IMR-90 (cell line): ENCODE measurements at regions not wholly inside any gene's neighbourhood (a gene's known extent, or its start where the extent isn't known, plus 50 kb on each side); places are given as distances from the start of the nearest gene placed in this dataset.

Source experiments
- ATAC-seq: fragments of 200-7000 bp; cut with Tn5 transposase; 2 replicates; pipeline ENCODE4 v1.9.1; 2020; ENCODE audit warnings: low read depth, mild to moderate bottlenecking, moderate library complexity
- BruUV-seq: library from RNA; stranded (reverse); fragments of 400-500 nt; replicated peaks from 2 replicates; lab custom pipeline; 2021; lab: Mats Ljungman, UMichigan
- CTCF ChIA-PET: fragments of 300-600 bp; formaldehyde crosslinking; extraction: SDS; loops from one replicate; lab custom pipeline; 2021; ENCODE audit warnings: antibody characterized with exemption; lab: Yijun Ruan, JAX
- POLR2A ChIA-PET: fragments of 300-600 bp; sonication (Branson Sonifier 250); formaldehyde crosslinking; loops from one replicate; lab custom pipeline; 2022; ENCODE audit warnings: antibody characterized with exemption; ENCODE audit not compliant: unreplicated experiment; lab: Charles Lee
- DNase-seq: peaks from one replicate; pipeline ENCODE4 v3.0.0; 2013
- H2AFZ ChIP-seq: replicated peaks from 2 replicates; pipeline ENCODE3; 2013; ENCODE audit warnings: low read length, mild to moderate bottlenecking; ENCODE audit not compliant: poor library complexity
- H2AK5ac ChIP-seq: 2 replicates; pipeline ENCODE4 v1.6.1; 2013; ENCODE audit warnings: low read depth, low read length, inconsistent platforms
- H2AK9ac ChIP-seq: replicated peaks from 2 replicates; pipeline ENCODE3; 2013; ENCODE audit warnings: mild to moderate bottlenecking, low read depth, low read length, moderate library complexity; ENCODE audit not compliant: poor library complexity
- H2BK120ac ChIP-seq: 2 replicates; pipeline ENCODE4 v1.6.1; 2013; ENCODE audit warnings: low read depth, low read length, inconsistent platforms
- H2BK15ac ChIP-seq: 3 replicates; pipeline ENCODE4 v1.6.1; 2013; ENCODE audit warnings: low read depth, low read length, inconsistent platforms
- H2BK20ac ChIP-seq: 2 replicates; pipeline ENCODE4 v1.6.1; 2013; ENCODE audit warnings: low read depth, mild to moderate bottlenecking, inconsistent platforms, low read length, moderate library complexity
- H2BK5ac ChIP-seq: 2 replicates; pipeline ENCODE4 v1.6.1; 2013; ENCODE audit warnings: mild to moderate bottlenecking, low read depth, low read length, inconsistent platforms; ENCODE audit not compliant: poor library complexity, severe bottlenecking
- H3K14ac ChIP-seq: replicated peaks from 2 replicates; pipeline ENCODE4 v1.6.1; 2013; ENCODE audit warnings: low read depth, low read length, inconsistent platforms
- H3K18ac ChIP-seq: 2 replicates; pipeline ENCODE4 v1.6.1; 2013; ENCODE audit warnings: low read depth, low read length, control low read depth
- H3K23ac ChIP-seq: 2 replicates; pipeline ENCODE4 v1.6.1; 2013; ENCODE audit warnings: low read depth, low read length, inconsistent platforms
- H3K27ac ChIP-seq: 2 replicates; pipeline ENCODE4 v1.5.1; 2013; ENCODE audit warnings: mild to moderate bottlenecking, control low read depth, low read length; ENCODE audit not compliant: insufficient read depth
- H3K27me3 ChIP-seq: 2 replicates; pipeline ENCODE4 v1.6.1; 2013; ENCODE audit warnings: low read length; ENCODE audit not compliant: control insufficient read depth, insufficient read depth
- H3K36me3 ChIP-seq: 2 replicates; pipeline ENCODE4 v1.6.1; 2013; ENCODE audit warnings: low read length, mixed read lengths; ENCODE audit not compliant: control insufficient read depth, insufficient read depth
- H3K4ac ChIP-seq: 2 replicates; pipeline ENCODE4 v1.6.1; 2013; ENCODE audit warnings: low read depth, low read length, inconsistent platforms
- H3K4me1 ChIP-seq: 2 replicates; pipeline ENCODE4 v1.6.1; 2013; ENCODE audit warnings: low read length, mixed read lengths; ENCODE audit not compliant: control insufficient read depth, insufficient read depth
- H3K4me2 ChIP-seq: 2 replicates; pipeline ENCODE4 v1.6.1; 2013; ENCODE audit warnings: low read depth, mild to moderate bottlenecking, control low read depth, low read length, moderate library complexity
- H3K4me3 ChIP-seq: 2 replicates; pipeline ENCODE4 v1.5.1; 2013; ENCODE audit warnings: low read depth, mild to moderate bottlenecking, control low read depth, low read length, moderate library complexity; ENCODE audit not compliant: insufficient read depth
- H3K56ac ChIP-seq: 2 replicates; pipeline ENCODE4 v1.6.1; 2013; ENCODE audit warnings: low read length, inconsistent platforms; ENCODE audit not compliant: insufficient read depth; ENCODE audit errors: extremely low read depth
- H3K79me1 ChIP-seq, 2 experiments: 2 replicates each; pipeline ENCODE4 v1.6.1; 2013; ENCODE audit warnings: low read length in 2 of 2, inconsistent platforms in 1 of 2, low read depth in 1 of 2
- H3K9ac ChIP-seq: 2 replicates; pipeline ENCODE4 v1.6.1; 2013; ENCODE audit warnings: low read depth, low read length, control low read depth
- H3K9me1 ChIP-seq: 2 replicates; pipeline ENCODE4 v1.6.1; 2013; ENCODE audit warnings: low read length, inconsistent platforms; ENCODE audit not compliant: insufficient read depth
- H3K9me3 ChIP-seq: 2 replicates; pipeline ENCODE4 v1.6.1; 2013; ENCODE audit warnings: low read length; ENCODE audit not compliant: control insufficient read depth, insufficient read depth
- H4K20me1 ChIP-seq: 2 replicates; pipeline ENCODE4 v1.6.1; 2013; ENCODE audit warnings: low read length, inconsistent platforms; ENCODE audit not compliant: insufficient read depth
- H4K5ac ChIP-seq: 2 replicates; pipeline ENCODE4 v1.6.1; 2013; ENCODE audit warnings: mild to moderate bottlenecking, low read depth, low read length, control low read depth
- H4K8ac ChIP-seq, 2 experiments: 2 replicates each; pipeline ENCODE4 v1.6.1; 2013; ENCODE audit warnings: low read depth in 2 of 2, low read length in 2 of 2, control low read depth in 1 of 2, inconsistent platforms in 1 of 2
- H4K91ac ChIP-seq: 2 replicates; pipeline ENCODE4 v1.6.1; 2013; ENCODE audit warnings: low read depth, low read length, inconsistent platforms; ENCODE audit not compliant: insufficient read depth
- BHLHE40 ChIP-seq: fragments of 150-350 bp; IDR thresholded peaks from 2 replicates; pipeline ENCODE4 v1.6.1; 2016; ENCODE audit warnings: mild to moderate bottlenecking, low read depth, low read length
- NFE2L2 ChIP-seq: fragments of 150-350 bp; IDR thresholded peaks from 2 replicates; pipeline ENCODE4 v1.6.1; 2016; ENCODE audit warnings: low read depth, mild to moderate bottlenecking, low read length
- POLR2A ChIP-seq: IDR thresholded peaks from 2 replicates; pipeline ENCODE4 v1.6.1; 2012; ENCODE audit warnings: mild to moderate bottlenecking, low read depth, low read length
- RCOR1 ChIP-seq: IDR thresholded peaks from 2 replicates; pipeline ENCODE4 v1.6.1; 2012; ENCODE audit warnings: mild to moderate bottlenecking, low read length, improper control_type of control experiment; ENCODE audit not compliant: insufficient replicate concordance
- WGBS, 2 experiments: methylation state at CpG; one replicate each; pipeline versions ENCODE4 v1.1.5 to v1.1.7; 2013; ENCODE audit warnings: missing lambda C conversion rate in 2 of 2; ENCODE audit not compliant: insufficient read length in 1 of 2; ENCODE audit errors: extremely low coverage in 2 of 2; 5-methylcytosine and 5-hydroxymethylcytosine counted together
- dilution Hi-C: fragments of 300-500 bp; cut with HindIII; formaldehyde crosslinking; loops from one replicate; pipeline ENCODE4 v1.14.3; 2018; ENCODE audit warnings: low sequenced_read_pairs; ENCODE audit not compliant: unreplicated experiment
- in situ Hi-C: fragments of 300-500 bp; cut with MboI; formaldehyde crosslinking; loops from 3 replicates; pipeline ENCODE4 v1.14.3; 2019; ENCODE audit warnings: low sequenced_read_pairs, inconsistent platforms, mixed read lengths
- intact Hi-C: fragments of 100-400 bp; cut with micrococcal nuclease; formaldehyde crosslinking; loops from 2 replicates; pipeline ENCODE4 v1.10.0; 2022
- TF ChIP-seq, protein P1 (sequence below): fragments of 150-350 bp; IDR thresholded peaks from 2 replicates; pipeline ENCODE4 v1.6.1; 2017; ENCODE audit warnings: mild to moderate bottlenecking, antibody characterized with exemption, low read length, low read depth

DNA sequence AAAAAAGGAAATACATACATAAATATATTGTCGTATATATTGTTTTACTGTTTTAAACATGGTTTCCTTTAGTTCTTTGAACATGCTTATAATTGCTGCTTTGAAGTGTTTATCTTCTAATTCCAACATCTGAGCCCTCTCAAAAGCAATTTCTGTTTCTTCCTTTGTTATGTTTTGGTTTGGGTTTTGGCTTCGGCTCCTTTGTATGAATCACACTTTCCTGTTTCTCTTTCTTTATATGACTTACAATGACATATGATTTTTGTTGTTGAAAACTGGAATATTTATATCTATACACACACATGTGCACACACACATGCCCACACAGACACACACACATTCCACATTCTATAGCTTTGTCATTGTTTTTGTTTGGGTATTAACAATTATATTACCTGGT lies 1206.7 kb downstream of the CDH12 start:
- ChIA-PET POLR2A (no interaction called here), CTCF (no interaction called here)
- Histone ChIP-seq H3K4me2 (no peak overlapping the region), H3K27me3 (no peaks in the 10 kb centered on the region), H3K9me1 (no peaks in the 10 kb centered on the region), H3K9ac (no peak overlapping the region), H3K79me1 (no peaks in the 10 kb centered on the region), H3K4me1 (peaks cover 2% of the 10 kb centered on the region; the same call in 1 of the 2 replicates), H2BK120ac (no peak overlapping the region), H2BK5ac (peak overlapping the region; percentile 84), H3K9me3 (no peaks in the 10 kb centered on the region), H4K91ac (no peak overlapping the region), H4K8ac (no peak overlapping the region), H2AFZ (no peak overlapping the region), H3K27ac (peak overlapping the region; percentile 66; the same call in 1 of the 2 replicates), H2BK20ac (no peak overlapping the region), H3K36me3 (no peaks in the 10 kb centered on the region), H3K23ac (no peak overlapping the region), H2BK15ac (no peak overlapping the region), H3K56ac (no peak overlapping the region), H3K18ac (no peak overlapping the region), H3K4me3 (no peak overlapping the region), H4K5ac (no peak overlapping the region), H2AK5ac (no peak overlapping the region), H4K20me1 (no peaks in the 10 kb centered on the region), H3K4ac (no peak overlapping the region), H3K14ac (no peak overlapping the region), H2AK9ac (no peak overlapping the region)
- no TSS peak for BruUV-seq
- dilution Hi-C loops: no loop called here
- peak; percentile 40 for DNase-seq
- in situ Hi-C loops: no loop called here
- no CpG with 5 or more reads among the region's 2 CpGs for WGBS, 2 experiments
- TF ChIP-seq RCOR1: no peak
- TF ChIP-seq BHLHE40: no peak
- TF ChIP-seq NFE2L2: no peak
- TF ChIP-seq POLR2A: no peak
- TF ChIP-seq, protein P1, sequence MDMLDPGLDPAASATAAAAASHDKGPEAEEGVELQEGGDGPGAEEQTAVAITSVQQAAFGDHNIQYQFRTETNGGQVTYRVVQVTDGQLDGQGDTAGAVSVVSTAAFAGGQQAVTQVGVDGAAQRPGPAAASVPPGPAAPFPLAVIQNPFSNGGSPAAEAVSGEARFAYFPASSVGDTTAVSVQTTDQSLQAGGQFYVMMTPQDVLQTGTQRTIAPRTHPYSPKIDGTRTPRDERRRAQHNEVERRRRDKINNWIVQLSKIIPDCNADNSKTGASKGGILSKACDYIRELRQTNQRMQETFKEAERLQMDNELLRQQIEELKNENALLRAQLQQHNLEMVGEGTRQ: no peak
- intact Hi-C loops: no loop called here
- ATAC-seq: 0 out of 2 replicates have a peak, but pooled peaks have one; percentile 24
